HFF-Myc (cell line): ENCODE measurements at regions not wholly inside any gene's neighbourhood (a gene's known extent, or its start where the extent isn't known, plus 50 kb on each side); places are given as distances from the start of the nearest gene placed in this dataset.
A peak's percentile ranks its signal among the peaks of the same experiment; 100 is the strongest.

Experiments used
- DNase-seq: peaks from one replicate; pipeline ENCODE4 v3.0.0-alpha.2; 2011; ENCODE audit warnings: low read depth; ENCODE audit errors: extremely low read depth
- H3K4me3 ChIP-seq: replicated peaks from 2 replicates; pipeline ENCODE4 v1.5.1; 2011; ENCODE audit warnings: low read depth, mild to moderate bottlenecking, control low read depth, low read length
- TF ChIP-seq, protein P1 (sequence below): IDR thresholded peaks from 2 replicates; pipeline ENCODE4 v1.5.1; 2012; ENCODE audit warnings: mild to moderate bottlenecking, low read depth, low read length, control low read depth; ENCODE audit errors: missing control alignments

DNA sequence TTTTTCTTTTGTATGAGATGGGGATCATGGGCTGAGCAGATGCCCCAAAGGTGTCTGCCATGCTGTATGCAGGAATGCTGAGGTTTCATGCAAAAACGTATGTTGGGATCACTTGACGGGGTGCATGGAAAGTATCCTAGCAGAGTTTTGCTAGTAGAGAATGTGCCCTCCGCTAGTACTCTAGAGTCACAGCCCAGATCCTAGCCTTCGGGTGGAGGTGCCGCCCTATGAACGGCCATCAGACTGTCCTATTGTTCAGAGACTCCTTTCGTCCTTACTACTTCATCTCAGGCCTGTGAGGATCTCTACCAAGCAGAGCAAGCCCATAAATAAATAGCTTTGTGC is 69.6 kb upstream of the SPATA31E1 start:
- TF ChIP-seq, protein P1, sequence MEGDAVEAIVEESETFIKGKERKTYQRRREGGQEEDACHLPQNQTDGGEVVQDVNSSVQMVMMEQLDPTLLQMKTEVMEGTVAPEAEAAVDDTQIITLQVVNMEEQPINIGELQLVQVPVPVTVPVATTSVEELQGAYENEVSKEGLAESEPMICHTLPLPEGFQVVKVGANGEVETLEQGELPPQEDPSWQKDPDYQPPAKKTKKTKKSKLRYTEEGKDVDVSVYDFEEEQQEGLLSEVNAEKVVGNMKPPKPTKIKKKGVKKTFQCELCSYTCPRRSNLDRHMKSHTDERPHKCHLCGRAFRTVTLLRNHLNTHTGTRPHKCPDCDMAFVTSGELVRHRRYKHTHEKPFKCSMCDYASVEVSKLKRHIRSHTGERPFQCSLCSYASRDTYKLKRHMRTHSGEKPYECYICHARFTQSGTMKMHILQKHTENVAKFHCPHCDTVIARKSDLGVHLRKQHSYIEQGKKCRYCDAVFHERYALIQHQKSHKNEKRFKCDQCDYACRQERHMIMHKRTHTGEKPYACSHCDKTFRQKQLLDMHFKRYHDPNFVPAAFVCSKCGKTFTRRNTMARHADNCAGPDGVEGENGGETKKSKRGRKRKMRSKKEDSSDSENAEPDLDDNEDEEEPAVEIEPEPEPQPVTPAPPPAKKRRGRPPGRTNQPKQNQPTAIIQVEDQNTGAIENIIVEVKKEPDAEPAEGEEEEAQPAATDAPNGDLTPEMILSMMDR = no peak
- DNase-seq = no peak
- H3K4me3 ChIP-seq = no peak overlapping the region

DNA sequence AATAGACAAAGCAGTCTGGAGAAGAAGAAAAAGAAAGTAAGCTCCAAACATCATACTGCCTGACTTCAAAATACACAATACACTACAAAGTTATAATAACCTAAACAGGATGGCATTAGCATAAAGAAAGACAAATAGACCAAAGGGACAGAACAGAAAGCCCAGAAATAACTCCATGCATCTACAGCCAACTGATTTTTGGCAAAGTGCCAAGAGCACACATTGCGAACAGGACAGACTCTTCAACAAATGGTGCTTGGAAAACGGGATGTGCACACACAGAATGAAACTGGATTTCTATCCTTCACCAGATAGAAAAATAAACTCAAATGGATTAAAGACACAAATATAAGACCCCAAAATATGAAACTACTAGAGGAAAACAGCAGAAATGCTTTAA is 66.6 kb upstream of the SPATA31E1 start:
- TF ChIP-seq, protein P1 = no peak
- H3K4me3 ChIP-seq = no peak overlapping the region
- DNase-seq = peak; percentile 12

DNA sequence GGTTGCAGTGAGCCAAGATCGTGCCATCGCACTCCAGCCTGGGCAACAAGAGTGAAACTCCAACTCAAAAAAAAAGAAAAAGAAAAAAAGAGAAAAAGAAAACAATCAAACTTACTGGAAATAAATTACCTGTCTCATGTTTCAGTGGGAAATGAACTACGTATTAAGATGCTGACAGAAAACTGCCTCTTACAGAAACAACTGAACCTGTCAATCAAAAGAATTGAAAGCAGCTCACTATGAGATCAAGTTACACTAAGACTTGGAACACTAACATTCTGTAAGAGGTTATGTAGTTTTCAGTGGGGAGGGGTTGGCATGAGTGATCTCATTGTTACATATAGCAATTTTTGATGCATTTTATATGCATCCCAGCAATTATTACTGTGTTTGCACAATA is 64.4 kb upstream of the SPATA31E1 start:
- TF ChIP-seq, protein P1 = no peak
- DNase-seq = no peak
- no peak overlapping the region for H3K4me3 ChIP-seq

- no peak overlapping the region for H3K4me3 ChIP-seq
- TF ChIP-seq, protein P1 = no peak
- DNase-seq = no peak
These were observed 58.3 kb upstream of the SPATA31E1 start for GRCh38 chr9:87824216-87824875.

GRCh38 chr9:87824886-87825285 is 57.8 kb upstream of the SPATA31E1 start:
- TF ChIP-seq, protein P1 = no peak
- no peak overlapping the region for H3K4me3 ChIP-seq
- no peak for DNase-seq

GRCh38 chr9:87826331-87826730 is 56.3 kb upstream of the SPATA31E1 start:
- no peak for DNase-seq
- TF ChIP-seq, protein P1 = no peak
- H3K4me3 ChIP-seq = no peak overlapping the region

DNA sequence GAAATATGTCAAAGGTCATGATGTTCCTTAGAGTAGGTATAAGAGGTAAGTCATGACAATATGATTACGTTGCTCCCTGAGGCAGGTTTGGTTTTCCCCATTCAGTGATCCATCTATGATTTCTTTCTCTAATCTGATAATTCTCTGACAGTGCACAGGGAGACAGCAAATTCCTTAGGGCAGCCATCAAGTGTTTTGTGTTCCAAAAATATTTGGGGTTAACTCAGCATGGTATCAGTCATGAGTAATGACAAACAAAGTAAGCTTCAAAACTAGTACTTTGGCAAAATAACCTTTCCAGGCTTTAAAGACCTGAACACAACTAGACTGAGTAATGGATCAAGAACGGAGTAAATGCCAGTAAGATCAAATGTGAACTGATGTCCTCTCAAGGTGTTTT is 55.3 kb upstream of the SPATA31E1 start:
- H3K4me3 ChIP-seq = no peak overlapping the region
- DNase-seq = no peak
- TF ChIP-seq, protein P1 = no peak
